ENCODE measurements at regions not wholly inside any gene's neighbourhood (a gene's known extent, or its start where the extent isn't known, plus 50 kb on each side); places are given as distances from the start of the nearest gene placed in this dataset.
"Not testable (repeated sequence)": the region's sequence is repeated elsewhere in the genome, so short reads cannot be mapped to it uniquely, and the experiment has no call there.

GRCh38 chr2:20130821-20131645, 79.6 kb upstream of the LAPTM4A start:
- no peak for DNase-seq (ENCODE audit: low read depth, low spot score)

GRCh38 chr2:20130160-20130560, 78.7 kb upstream of the LAPTM4A start:
- no peak for DNase-seq (ENCODE audit: low read depth, low spot score)

- DNase-seq (ENCODE audit: low read depth, low spot score), result no peak
Measured at GRCh38 chr2:20129331-20130159, 78.1 kb upstream of the LAPTM4A start.

GRCh38 chr2:20128506-20129330, 77.3 kb upstream of the LAPTM4A start:
- no peak for DNase-seq (ENCODE audit: low read depth, low spot score)

GRCh38 chr2:20126469-20126868, 75.0 kb upstream of the LAPTM4A start:
- no peak for DNase-seq (ENCODE audit: low read depth, low spot score)

GRCh38 chr2:20126040-20126439, 74.6 kb upstream of the LAPTM4A start:
- DNase-seq (ENCODE audit: low read depth, low spot score), result no peak

GRCh38 chr2:20125616-20126015, 74.2 kb upstream of the LAPTM4A start:
- DNase-seq (ENCODE audit: low read depth, low spot score), result no peak

GRCh38 chr2:20125164-20125563, 73.7 kb upstream of the LAPTM4A start:
- no peak for DNase-seq (ENCODE audit: low read depth, low spot score)

GRCh38 chr2:20123871-20124594, 72.6 kb upstream of the LAPTM4A start:
- DNase-seq (ENCODE audit: low read depth, low spot score), result no peak

GRCh38 chr2:20122864-20123263, 71.4 kb upstream of the LAPTM4A start:
- DNase-seq (ENCODE audit: low read depth, low spot score), result no peak

GRCh38 chr2:20120569-20121416, 69.4 kb upstream of the LAPTM4A start:
- DNase-seq (ENCODE audit: low read depth, low spot score), result no peak

GRCh38 chr2:20118051-20118450, 66.6 kb upstream of the LAPTM4A start:
- DNase-seq (ENCODE audit: low read depth, low spot score), result no peak

GRCh38 chr2:20115902-20116301, 64.5 kb upstream of the LAPTM4A start:
- DNase-seq (ENCODE audit: low read depth, low spot score), result no peak

GRCh38 chr2:20115374-20115773, 63.9 kb upstream of the LAPTM4A start:
- DNase-seq (ENCODE audit: low read depth, low spot score), result no peak

GRCh38 chr2:20113986-20114938, 62.8 kb upstream of the LAPTM4A start:
- no peak for DNase-seq (ENCODE audit: low read depth, low spot score)

GRCh38 chr2:20113004-20113796, 61.8 kb upstream of the LAPTM4A start:
- no peak for DNase-seq (ENCODE audit: low read depth, low spot score)

GRCh38 chr2:20112361-20112760, 60.9 kb upstream of the LAPTM4A start:
- not testable (repeated sequence) for DNase-seq (ENCODE audit: low read depth, low spot score)
